ENCODE measurements at regions not wholly inside any gene's neighbourhood (a gene's known extent, or its start where the extent isn't known, plus 50 kb on each side); places are given as distances from the start of the nearest gene placed in this dataset.

DNA sequence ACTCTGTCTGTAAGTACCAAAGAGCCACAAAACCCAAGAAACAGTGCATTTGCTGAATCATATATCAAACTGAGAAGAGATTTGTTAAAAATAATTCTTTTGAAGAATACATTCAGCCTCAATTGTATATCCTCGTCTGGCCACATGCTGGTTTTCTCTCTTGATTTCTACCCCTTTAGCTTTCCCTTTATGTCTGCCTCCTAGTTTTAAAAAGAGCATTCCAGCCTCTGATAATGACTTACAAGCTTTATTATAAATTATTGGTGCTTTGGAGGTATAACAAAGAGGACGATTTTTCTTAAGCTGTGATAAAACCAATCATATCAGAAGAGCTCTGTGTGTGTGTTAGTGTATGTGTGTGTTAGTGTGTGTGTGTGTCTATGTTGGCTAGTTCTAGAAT is 70.4 kb upstream of the ROBO2 start:
- no peaks in the 10 kb centered on the region for H3K36me3 Mint-ChIP-seq (ENCODE audit: insufficient read depth)
- H3K27ac Mint-ChIP-seq: no peak overlapping the region
- H3K4me3 Mint-ChIP-seq: no peak overlapping the region
- ATAC-seq (replicated peaks): no peak
- peaks cover 8 to 13% of the 10 kb centered on the region in 2 donors for H3K9me3 Mint-ChIP-seq
- no peaks in the 10 kb centered on the region for H3K27me3 Mint-ChIP-seq
- no peak for DNase-seq
- no peaks in the 10 kb centered on the region for H3K4me1 Mint-ChIP-seq (ENCODE audit: low read depth in 2 of 2)

DNA sequence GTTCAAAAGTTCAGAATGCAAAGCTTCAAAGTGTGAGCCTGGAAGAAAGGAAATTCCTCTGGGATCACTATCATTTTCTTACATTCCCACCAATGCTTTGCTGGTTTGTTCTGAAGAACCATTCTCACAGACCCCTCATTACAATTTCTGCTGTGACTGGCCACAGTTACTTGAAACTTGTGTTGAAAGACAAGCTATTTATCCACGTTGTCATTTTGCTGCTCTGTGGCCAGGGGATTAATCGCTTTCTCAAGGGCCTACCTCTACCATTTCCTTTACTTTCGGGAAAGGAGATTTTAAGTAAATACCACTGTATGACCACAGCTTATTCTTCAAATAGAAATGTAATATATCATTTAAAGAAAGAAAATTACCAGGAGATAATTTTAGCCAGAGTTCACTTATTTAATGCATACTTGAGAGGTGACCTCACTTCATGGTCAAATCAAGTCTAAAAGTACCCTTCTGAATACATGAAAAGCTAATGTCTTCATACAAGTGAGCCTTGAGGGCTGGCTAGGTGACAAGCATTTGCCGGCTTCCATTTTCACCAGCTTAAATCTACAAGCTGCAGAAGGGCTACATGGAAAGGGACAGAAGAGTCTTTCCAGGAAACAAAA is 69.8 kb upstream of the ROBO2 start:
- H3K36me3 Mint-ChIP-seq (ENCODE audit: insufficient read depth): no peaks in the 10 kb centered on the region
- no peaks in the 10 kb centered on the region for H3K4me1 Mint-ChIP-seq (ENCODE audit: low read depth in 2 of 2)
- H3K27me3 Mint-ChIP-seq: no peaks in the 10 kb centered on the region
- no peak for DNase-seq
- ATAC-seq (replicated peaks): no peak
- peaks cover 5 to 13% of the 10 kb centered on the region in 2 donors for H3K9me3 Mint-ChIP-seq
- H3K4me3 Mint-ChIP-seq: no peak overlapping the region
- H3K27ac Mint-ChIP-seq: no peak overlapping the region

DNA sequence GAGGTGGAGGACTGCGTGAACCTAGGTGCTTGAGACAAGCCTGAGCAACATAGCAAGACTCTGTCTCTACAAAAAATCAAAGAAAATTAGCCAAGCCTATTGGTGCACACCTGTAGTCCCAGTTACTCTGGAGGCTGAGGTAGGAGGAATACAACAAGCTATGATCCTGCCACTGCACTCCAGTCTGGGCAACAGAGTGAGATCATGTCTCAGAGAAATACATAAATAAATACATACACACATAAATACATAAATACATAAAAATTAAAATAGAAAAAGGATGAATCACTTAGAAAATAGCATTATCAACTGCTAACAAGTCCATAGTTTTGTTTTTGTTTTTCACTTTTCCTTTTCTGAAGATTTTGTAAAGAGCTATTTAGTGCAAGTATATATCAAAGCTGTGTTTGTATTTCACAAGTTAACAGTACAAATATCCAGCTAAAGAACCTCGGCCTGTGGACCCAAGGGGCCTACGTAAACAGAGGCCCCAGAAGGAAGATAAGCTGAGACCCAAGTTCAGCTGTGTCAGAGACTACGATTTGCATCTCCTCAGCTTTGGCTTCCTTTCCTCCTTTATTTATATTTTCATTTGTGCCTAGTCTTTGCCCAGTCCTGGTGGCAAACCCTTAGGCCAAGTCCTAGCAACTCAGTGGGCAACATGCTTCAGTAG is 67.1 kb upstream of the ROBO2 start:
- H3K27me3 Mint-ChIP-seq: no peaks in the 10 kb centered on the region
- H3K36me3 Mint-ChIP-seq (ENCODE audit: insufficient read depth): no peaks in the 10 kb centered on the region
- H3K4me3 Mint-ChIP-seq: no peak overlapping the region
- DNase-seq (no peak), ATAC-seq (replicated peaks) (no peak)
- no peaks in the 10 kb centered on the region for H3K4me1 Mint-ChIP-seq (ENCODE audit: low read depth in 2 of 2)
- H3K9me3 Mint-ChIP-seq: peaks cover 0 to 2% of the 10 kb centered on the region in 2 donors
- no peak overlapping the region for H3K27ac Mint-ChIP-seq

DNA sequence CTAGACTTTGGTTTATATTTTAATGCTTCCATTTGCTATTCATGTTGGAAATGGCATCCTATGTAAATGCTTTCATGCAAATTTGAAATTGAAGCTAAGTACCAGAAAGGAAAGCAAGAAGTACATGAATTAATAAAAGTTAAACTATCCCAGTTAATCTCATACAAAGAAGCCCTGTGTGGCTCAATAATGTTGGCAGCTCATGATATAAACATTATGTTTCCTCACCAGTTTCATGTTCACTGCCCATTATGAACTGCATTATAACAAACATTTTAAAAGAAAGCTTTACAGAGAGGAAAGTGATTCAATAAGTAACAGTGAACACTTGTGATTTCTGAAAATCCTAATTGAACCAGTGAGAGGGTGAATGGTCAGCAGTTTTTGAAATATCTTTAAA is 62.9 kb upstream of the ROBO2 start:
- Mint-ChIP-seq H3K27ac (no peak overlapping the region), H3K36me3 (ENCODE audit: insufficient read depth) (no peaks in the 10 kb centered on the region), H3K4me1 (ENCODE audit: low read depth in 2 of 2) (no peaks in the 10 kb centered on the region), H3K4me3 (no peak overlapping the region), H3K9me3 (no peaks in the 10 kb centered on the region), H3K27me3 (no peaks in the 10 kb centered on the region)
- ATAC-seq (replicated peaks) (no peak), DNase-seq (no peak)

DNA sequence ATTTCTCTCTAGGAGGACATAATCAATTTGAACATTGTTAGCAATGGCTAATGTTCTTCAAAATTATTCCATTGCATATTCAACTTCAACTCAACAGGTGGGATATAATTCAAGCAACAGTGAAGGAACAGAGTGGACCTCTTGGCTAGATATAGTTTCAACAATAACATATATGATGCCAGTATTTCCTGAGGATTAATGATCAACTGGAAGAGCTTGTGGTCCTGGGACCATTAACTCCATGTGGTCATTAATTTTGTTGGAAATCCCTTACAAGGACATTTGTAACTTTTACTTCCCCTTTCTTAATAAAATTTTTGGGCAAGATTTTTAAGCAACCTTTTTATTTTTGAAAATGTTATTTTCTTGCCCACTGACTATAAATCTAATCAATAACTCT is 54.3 kb upstream of the ROBO2 start:
- H3K27ac Mint-ChIP-seq: no peak overlapping the region
- DNase-seq (no peak), ATAC-seq (replicated peaks) (no peak)

DNA sequence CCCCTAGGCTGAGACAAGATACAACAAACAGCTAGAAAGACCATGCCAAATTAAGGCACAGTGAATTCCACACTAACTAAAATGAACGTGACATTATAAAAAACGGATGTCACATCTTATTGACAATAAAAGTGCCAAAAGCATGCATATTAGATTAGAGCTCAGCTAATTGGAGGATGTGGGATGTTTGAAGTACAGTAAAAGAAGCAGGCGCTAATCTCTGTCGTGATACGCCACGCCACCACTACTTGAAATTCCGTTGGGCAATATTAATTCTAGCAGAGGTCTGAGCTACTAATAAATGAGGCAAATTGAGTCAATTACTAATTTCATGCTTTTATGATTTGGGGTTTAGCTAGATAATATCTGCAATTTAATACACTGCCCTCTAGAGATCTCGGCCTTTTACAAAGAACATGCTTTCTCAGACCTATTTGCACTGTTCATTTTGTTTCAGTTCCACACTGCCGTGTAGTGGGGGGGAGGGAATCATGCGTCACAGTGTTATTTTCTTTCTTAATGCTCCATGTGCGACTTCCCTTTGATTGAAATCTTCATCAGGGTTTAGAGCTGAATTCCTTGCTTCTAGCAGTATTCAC is 52.9 kb upstream of the ROBO2 start:
- Mint-ChIP-seq H3K27me3 (no peaks in the 10 kb centered on the region), H3K4me3 (no peak overlapping the region), H3K27ac (no peak overlapping the region), H3K4me1 (ENCODE audit: low read depth in 2 of 2) (no peaks in the 10 kb centered on the region), H3K9me3 (peaks cover 0 to 5% of the 10 kb centered on the region in 2 donors), H3K36me3 (ENCODE audit: insufficient read depth) (no peaks in the 10 kb centered on the region)
- DNase-seq: no peak
- no peak for ATAC-seq (replicated peaks)

More for the DNA sequence above, 54.3 kb upstream of the ROBO2 start:
- Mint-ChIP-seq H3K27me3 (no peaks in the 10 kb centered on the region), H3K4me3 (no peak overlapping the region), H3K9me3 (peaks cover 0 to 4% of the 10 kb centered on the region in 2 donors), H3K4me1 (ENCODE audit: low read depth in 2 of 2) (no peaks in the 10 kb centered on the region), H3K36me3 (ENCODE audit: insufficient read depth) (no peaks in the 10 kb centered on the region)
